Fibroblast of upper back skin (primary cell): ENCODE measurements at regions not wholly inside any gene's neighbourhood (a gene's known extent, or its start where the extent isn't known, plus 50 kb on each side); places are given as distances from the start of the nearest gene placed in this dataset.

Experiments used
- DNase-seq: peaks from one replicate; pipeline ENCODE4 v3.0.0-alpha.2; 2013

GRCh38 chr2:217687771-217688170, 315.0 kb downstream of the TNS1 start:
- DNase-seq = no peak

GRCh38 chr2:217685255-217685605, 317.6 kb downstream of the TNS1 start:
- peak; percentile 93 for DNase-seq

- no peak for DNase-seq
These were observed 318.2 kb downstream of the TNS1 start for GRCh38 chr2:217684431-217685254.

- no peak for DNase-seq
These were observed 319.5 kb downstream of the TNS1 start for GRCh38 chr2:217683106-217683870.

GRCh38 chr2:217681791-217682190, 321.0 kb downstream of the TNS1 start:
- DNase-seq = no peak

- DNase-seq = no peak
These were observed 322.4 kb downstream of the TNS1 start for GRCh38 chr2:217680381-217680780.

- no peak for DNase-seq
These were observed 329.2 kb downstream of the TNS1 start for GRCh38 chr2:217673627-217674026.

- DNase-seq = no peak
These were observed 330.3 kb downstream of the TNS1 start for GRCh38 chr2:217672472-217672871.

GRCh38 chr2:217671871-217672270, 330.9 kb downstream of the TNS1 start:
- no peak for DNase-seq

GRCh38 chr2:217671075-217671474, 331.7 kb downstream of the TNS1 start:
- DNase-seq = no peak

GRCh38 chr2:217669831-217670230, 333.0 kb downstream of the TNS1 start:
- peak; percentile 38 for DNase-seq

GRCh38 chr2:217667512-217667911, 335.3 kb downstream of the TNS1 start:
- peak; percentile 61 for DNase-seq

- DNase-seq = no peak
These were observed 335.8 kb downstream of the TNS1 start for GRCh38 chr2:217667035-217667434.

- peak; percentile 72 for DNase-seq
These were observed 336.5 kb downstream of the TNS1 start for GRCh38 chr2:217666338-217666737.

GRCh38 chr2:217664761-217665160, 338.0 kb downstream of the TNS1 start:
- no peak for DNase-seq

GRCh38 chr2:217662984-217663602, 339.7 kb downstream of the TNS1 start:
- peak; percentile 67 for DNase-seq

- DNase-seq = peak; percentile 47
These were observed 341.4 kb downstream of the TNS1 start for GRCh38 chr2:217661378-217661777.

GRCh38 chr2:217660423-217660822, 342.4 kb downstream of the TNS1 start:
- peak; percentile 26 for DNase-seq

- DNase-seq = no peak
These were observed 344.0 kb downstream of the TNS1 start for GRCh38 chr2:217658806-217659205.

- no peak for DNase-seq
These were observed 345.5 kb downstream of the TNS1 start for GRCh38 chr2:217657252-217657651.

- no peak for DNase-seq
These were observed 346.5 kb downstream of the TNS1 start for GRCh38 chr2:217656316-217656715.

GRCh38 chr2:217655651-217656050, 347.1 kb downstream of the TNS1 start:
- DNase-seq = no peak

- DNase-seq = no peak
These were observed 348.6 kb downstream of the TNS1 start for GRCh38 chr2:217654168-217654567.
